Mesodermal cell (in vitro differentiated cells): ENCODE measurements at regions not wholly inside any gene's neighbourhood (a gene's known extent, or its start where the extent isn't known, plus 50 kb on each side); places are given as distances from the start of the nearest gene placed in this dataset.
"Not testable (repeated sequence)": the region's sequence is repeated elsewhere in the genome, so short reads cannot be mapped to it uniquely, and the experiment has no call there.

ENCODE experiments used
- H3K27ac ChIP-seq: 2 replicates; pipeline ENCODE4 v1.7.0; 2013; ENCODE audit warnings: mild to moderate bottlenecking, low read depth, low read length, moderate library complexity; ENCODE audit not compliant: severe bottlenecking
- H3K36me3 ChIP-seq: 2 replicates; pipeline ENCODE4 v1.7.1; 2013; ENCODE audit warnings: mild to moderate bottlenecking, low read length, moderate library complexity; ENCODE audit not compliant: control insufficient read depth, insufficient read depth
- H3K4me1 ChIP-seq: one replicate; pipeline ENCODE4 v1.7.1; 2013; ENCODE audit warnings: mild to moderate bottlenecking, low read length; ENCODE audit not compliant: insufficient read depth, control insufficient read depth, poor library complexity, severe bottlenecking
- H3K4me3 ChIP-seq: 2 replicates; pipeline ENCODE4 v1.7.0; 2013; ENCODE audit warnings: low read length, control low read depth, mild to moderate bottlenecking; ENCODE audit not compliant: insufficient read depth, poor library complexity, severe bottlenecking; ENCODE audit errors: extremely low read depth
- H3K9me3 ChIP-seq: 2 replicates; pipeline ENCODE4 v1.7.1; 2013; ENCODE audit warnings: mild to moderate bottlenecking, low read length, moderate library complexity; ENCODE audit not compliant: control insufficient read depth
- WGBS, 2 experiments: methylation state at CpG; one replicate each; pipeline ENCODE4 v1.1.5; 2013; ENCODE audit warnings: missing lambda C conversion rate in 2 of 2; ENCODE audit not compliant: insufficient coverage in 2 of 2; 5-methylcytosine and 5-hydroxymethylcytosine counted together

GRCh38 chr7:32645255-32645654 is 150.0 kb downstream of the AVL9 start:
- H3K27ac ChIP-seq, H3K36me3 ChIP-seq, H3K4me3 ChIP-seq, H3K4me1 ChIP-seq, H3K9me3 ChIP-seq: not testable (repeated sequence)
- WGBS, 2 experiments = no CpG with 5 or more reads among the region's 2 CpGs

- WGBS, 2 experiments = 82 to 95% methylated on average over 2 to 4 of the region's 5 CpGs
- no peaks in the 10 kb centered on the region for H3K4me1 ChIP-seq
- no peaks in the 10 kb centered on the region for H3K36me3 ChIP-seq
- H3K27ac ChIP-seq = no peak overlapping the region
- H3K4me3 ChIP-seq = no peak overlapping the region
- H3K9me3 ChIP-seq = no peaks in the 10 kb centered on the region
Measured at GRCh38 chr7:32643194-32643593, 147.9 kb downstream of the AVL9 start.

- no CpG with 5 or more reads among the region's 3 CpGs for WGBS, 2 experiments
- Histone ChIP-seq H3K9me3 (no peaks in the 10 kb centered on the region), H3K27ac (no peak overlapping the region), H3K4me1 (no peaks in the 10 kb centered on the region), H3K36me3 (no peaks in the 10 kb centered on the region), H3K4me3 (no peak overlapping the region)
Measured at GRCh38 chr7:32639122-32639521, 143.8 kb downstream of the AVL9 start.

- 100% methylated on average over 1 of the region's 1 CpG for WGBS, 2 experiments
- not testable (repeated sequence) for H3K4me1 ChIP-seq, H3K36me3 ChIP-seq, H3K4me3 ChIP-seq, H3K9me3 ChIP-seq, H3K27ac ChIP-seq
Measured at GRCh38 chr7:32638479-32639121, 143.3 kb downstream of the AVL9 start.
